Gastrocnemius medialis (tissue), 4 donors: ENCODE measurements at regions not wholly inside any gene's neighbourhood (a gene's known extent, or its start where the extent isn't known, plus 50 kb on each side); places are given as distances from the start of the nearest gene placed in this dataset.

Experiments
- ATAC-seq, 2 donors: fragments of 150-250 bp; one replicate each; pipeline ENCODE4 v1.9.1; 2016
- DNase-seq, 2 donors: peaks; one replicate each; pipeline ENCODE4 v3.0.0-alpha.2; 2019
- H3K27ac ChIP-seq, 4 donors: fragments of 200-600 bp; sonication (generic); 1 replicate in 1 of 4; 2 replicates in 3 of 4; pipeline ENCODE4 v1.5.1; 2016 to 2018; ENCODE audit warnings: mild to moderate bottlenecking in 2 of 4, moderate library complexity in 1 of 4
- H3K27me3 ChIP-seq, 3 donors: fragments of 200-600 bp; sonication (generic) in 2 of 3; 1 replicate in 1 of 3; 2 replicates in 2 of 3; pipeline versions ENCODE4 v1.5.1 to v1.6.0; 2016 to 2019; ENCODE audit warnings: mild to moderate bottlenecking in 1 of 3, moderate library complexity in 1 of 3
- H3K36me3 ChIP-seq, 2 donors: fragments of 200-600 bp; sonication (generic) in 1 of 2; one replicate each; pipeline ENCODE4 v1.5.1; 2017 to 2018
- H3K4me1 ChIP-seq, 2 donors: fragments of 200-600 bp; sonication (generic) in 1 of 2; one replicate each; pipeline ENCODE4 v1.5.1; 2016 to 2017; ENCODE audit warnings: mild to moderate bottlenecking in 2 of 2
- H3K4me3 ChIP-seq, 4 donors: fragments of 200-600 bp; sonication (generic) in 3 of 4; 1 replicate in 1 of 4; 2 replicates in 3 of 4; pipeline ENCODE4 v1.5.1; 2016 to 2019; ENCODE audit warnings: mild to moderate bottlenecking in 2 of 4
- H3K9me3 ChIP-seq, 3 donors: fragments of 200-600 bp; sonication (generic) in 2 of 3; 1 replicate in 1 of 3; 2 replicates in 2 of 3; pipeline ENCODE4 v1.5.1; 2016 to 2019
- CTCF ChIP-seq, 5 experiments: fragments of 450-650 bp in 3 of 5; fragments of 200-600 bp in 2 of 5; sonication (generic) in 2 of 5; IDR thresholded peaks in 4 of 5; conservative IDR thresholded peaks in 1 of 5; 1 replicate in 4 of 5; 2 replicates in 1 of 5; pipeline ENCODE4 v1.5.1; 2016 to 2019; ENCODE audit warnings: antibody characterized with exemption in 5 of 5, mild to moderate bottlenecking in 3 of 5, moderate library complexity in 3 of 5
- POLR2A ChIP-seq, 2 donors: fragments of 450-650 bp; IDR thresholded peaks; one replicate each; pipeline ENCODE4 v1.6.1; 2017; ENCODE audit warnings: antibody characterized with exemption in 2 of 2, mild to moderate bottlenecking in 2 of 2, moderate library complexity in 2 of 2
- in situ Hi-C, 4 donors: fragments of 200-750 bp; cut with MboI; loops; one replicate each; pipeline versions ENCODE4 v1.15.0 to v1.8.0; 2017; ENCODE audit warnings: low sequenced_read_pairs in 4 of 4
- intact Hi-C: fragments of 100-400 bp; cut with DNase I; formaldehyde crosslinking; loops from one replicate; pipeline ENCODE4 v1.15.1; 2023; ENCODE audit warnings: low total_unique reads

DNA sequence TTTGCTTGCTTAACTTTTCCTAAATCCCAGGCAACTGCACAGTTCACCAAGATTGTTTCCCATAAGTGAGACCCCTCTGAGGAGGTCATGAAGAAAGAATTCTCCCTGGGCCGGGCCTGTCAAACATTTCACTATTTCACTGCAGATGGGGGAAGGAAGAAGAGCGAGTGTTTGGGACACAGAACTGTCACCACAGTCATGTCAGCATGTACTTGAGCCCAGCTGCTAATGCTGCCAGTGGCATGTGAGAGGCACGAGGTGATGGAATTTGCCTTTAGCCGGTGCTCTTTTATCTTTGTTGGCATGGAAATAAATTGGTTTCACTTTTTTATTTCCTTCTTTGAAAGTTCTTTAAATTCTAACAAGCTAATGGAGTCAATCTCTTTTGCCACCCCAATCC lies 277.9 kb upstream of the GADL1 start:
- Histone ChIP-seq H3K27me3 (no peaks in the 10 kb centered on the region), H3K27ac (no peak overlapping the region), H3K9me3 (no peaks in the 10 kb centered on the region), H3K4me3 (no peak overlapping the region), H3K36me3 (no peaks in the 10 kb centered on the region), H3K4me1 (no peaks in the 10 kb centered on the region)
- TF ChIP-seq CTCF (IDR thresholded peaks at IDR 0.05 in 4 of 5, conservative IDR thresholded peaks at IDR 0.05 in 1 of 5): no peak
- no peak for TF ChIP-seq POLR2A (IDR thresholded peaks at IDR 0.05)
- DNase-seq: no peak
- no peak for ATAC-seq
- intact Hi-C loops (no loop called here), in situ Hi-C loops (no loop called here)

GRCh38 chr3:31173118-31173718 lies 278.8 kb upstream of the GADL1 start:
- intact Hi-C loops (no loop called here), in situ Hi-C loops (no loop called here)
- no peaks in the 10 kb centered on the region for H3K27me3 ChIP-seq
- no peak for ATAC-seq
- no peak overlapping the region for H3K4me3 ChIP-seq
- no peaks in the 10 kb centered on the region for H3K4me1 ChIP-seq
- no peak for TF ChIP-seq POLR2A (IDR thresholded peaks at IDR 0.05)
- TF ChIP-seq CTCF (IDR thresholded peaks at IDR 0.05 in 4 of 5, conservative IDR thresholded peaks at IDR 0.05 in 1 of 5): no peak
- DNase-seq: no peak
- H3K27ac ChIP-seq: no peak overlapping the region
- H3K9me3 ChIP-seq: no peaks in the 10 kb centered on the region
- H3K36me3 ChIP-seq: no peaks in the 10 kb centered on the region

DNA sequence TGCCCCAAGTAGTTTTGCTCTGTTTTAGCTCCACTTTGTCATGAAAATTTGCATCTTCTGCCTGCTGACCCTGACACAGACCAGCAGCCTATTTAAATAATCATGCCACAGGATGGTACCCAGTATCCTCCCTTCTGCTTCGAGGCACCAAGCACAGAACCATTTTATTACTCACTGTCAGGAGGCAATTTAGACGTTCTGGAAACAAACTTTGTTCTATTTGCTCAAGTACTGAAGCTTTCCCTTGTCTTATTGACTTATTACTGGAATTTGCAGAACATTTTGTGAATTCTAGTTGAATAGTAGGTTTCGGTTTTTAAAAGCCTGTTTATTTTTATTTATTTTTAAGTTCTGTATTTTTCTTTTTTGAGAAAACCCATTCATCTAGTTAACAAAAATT lies 279.6 kb upstream of the GADL1 start:
- no peak for DNase-seq
- Histone ChIP-seq H3K4me1 (no peaks in the 10 kb centered on the region), H3K9me3 (no peaks in the 10 kb centered on the region), H3K27me3 (no peaks in the 10 kb centered on the region), H3K27ac (no peak overlapping the region), H3K4me3 (no peak overlapping the region), H3K36me3 (no peaks in the 10 kb centered on the region)
- intact Hi-C loops: no loop called here
- TF ChIP-seq CTCF (IDR thresholded peaks at IDR 0.05 in 4 of 5, conservative IDR thresholded peaks at IDR 0.05 in 1 of 5): no peak
- no peak for TF ChIP-seq POLR2A (IDR thresholded peaks at IDR 0.05)
- no peak for ATAC-seq
- in situ Hi-C loops: no loop called here

DNA sequence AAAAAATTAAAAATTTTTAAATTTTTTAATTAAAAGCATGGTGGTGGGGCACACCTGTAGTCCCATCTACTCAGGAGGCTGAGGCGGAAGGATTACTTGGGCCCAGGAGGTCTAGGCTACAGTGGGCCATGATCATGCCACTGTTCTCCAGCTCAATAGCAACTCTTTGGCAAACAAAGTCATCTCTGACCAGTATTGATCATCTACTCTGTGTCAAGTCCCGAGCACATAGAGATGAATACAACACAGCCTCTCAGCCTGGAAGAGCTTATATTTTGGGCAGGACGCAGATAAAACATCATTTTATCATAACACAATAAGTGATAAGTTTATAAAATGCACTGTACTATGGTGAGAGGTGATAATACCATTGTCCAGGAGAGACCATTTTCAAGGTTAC lies 281.6 kb upstream of the GADL1 start:
- no peaks in the 10 kb centered on the region for H3K27me3 ChIP-seq
- H3K4me1 ChIP-seq: no peaks in the 10 kb centered on the region
- ATAC-seq (no peak), DNase-seq (no peak)
- in situ Hi-C loops (no loop called here), intact Hi-C loops (no loop called here)
- H3K9me3 ChIP-seq: no peaks in the 10 kb centered on the region
- no peaks in the 10 kb centered on the region for H3K36me3 ChIP-seq
- H3K27ac ChIP-seq: no peak overlapping the region
- H3K4me3 ChIP-seq: no peak overlapping the region
- TF ChIP-seq POLR2A (IDR thresholded peaks at IDR 0.05): no peak
- TF ChIP-seq CTCF (IDR thresholded peaks at IDR 0.05 in 4 of 5, conservative IDR thresholded peaks at IDR 0.05 in 1 of 5): no peak

- H3K27me3 ChIP-seq: no peaks in the 10 kb centered on the region
- in situ Hi-C loops (no loop called here), intact Hi-C loops (no loop called here)
- H3K36me3 ChIP-seq: no peaks in the 10 kb centered on the region
- no peak for TF ChIP-seq POLR2A (IDR thresholded peaks at IDR 0.05)
- no peak for TF ChIP-seq CTCF (IDR thresholded peaks at IDR 0.05 in 4 of 5, conservative IDR thresholded peaks at IDR 0.05 in 1 of 5)
- H3K27ac ChIP-seq: no peak overlapping the region
- no peak for ATAC-seq
- H3K9me3 ChIP-seq: no peaks in the 10 kb centered on the region
- H3K4me3 ChIP-seq: no peak overlapping the region
- DNase-seq: no peak
- H3K4me1 ChIP-seq: no peaks in the 10 kb centered on the region
Observed at GRCh38 chr3:31178467-31178866, 284.0 kb upstream of the GADL1 start.
